ENCODE measurements at regions not wholly inside any gene's neighbourhood (a gene's known extent, or its start where the extent isn't known, plus 50 kb on each side); places are given as distances from the start of the nearest gene placed in this dataset.

- TF ChIP-seq POLR2AphosphoS5 (IDR thresholded peaks at IDR 0.05; ENCODE audit: low read depth, low read length) (no peak), TAF1 (IDR thresholded peaks at IDR 0.05; ENCODE audit: borderline replicate concordance, insufficient read depth, low read length) (no peak), REST (IDR thresholded peaks at IDR 0.05; ENCODE audit: insufficient read depth in 1 of 2, low read depth in 2 of 2, low read length in 2 of 2) (no peak)
These were observed 196.1 kb upstream of the ZNF717 start for GRCh38 chr3:75981401-75981800.
